Heart left ventricle (tissue), 16 donors: ENCODE measurements at regions not wholly inside any gene's neighbourhood (a gene's known extent, or its start where the extent isn't known, plus 50 kb on each side); places are given as distances from the start of the nearest gene placed in this dataset.

Experiments used
- ATAC-seq, 4 donors: fragments of 200-7000 bp; cut with Tn5 transposase; one replicate each; pipeline ENCODE4 v1.9.1; 2020 to 2022; ENCODE audit warnings: moderate library complexity in 4 of 4, mild to moderate bottlenecking in 3 of 4, moderate number of reproducible peaks in 1 of 4
- DNase-seq, 5 donors: peaks; one replicate each; pipeline ENCODE4 v3.0.0-alpha.2; 2020
- H3K27ac ChIP-seq, 12 donors: fragments of 200-600 bp; sonication (generic) in 4 of 12; one replicate each; pipeline versions ENCODE4 v1.5.0 to v1.8.0; 2016 to 2022; ENCODE audit warnings: mild to moderate bottlenecking in 2 of 12
- H3K27me3 ChIP-seq, 9 donors: fragments of 200-600 bp; sonication (generic) in 2 of 9; one replicate each; pipeline versions ENCODE4 v1.5.1 to v1.8.0; 2016 to 2022; ENCODE audit warnings: mild to moderate bottlenecking in 3 of 9
- H3K36me3 ChIP-seq, 9 donors: fragments of 200-600 bp; sonication (generic) in 2 of 9; one replicate each; pipeline versions ENCODE4 v1.5.0 to v1.8.0; 2018 to 2022; ENCODE audit warnings: mild to moderate bottlenecking in 2 of 9
- H3K4me1 ChIP-seq, 12 donors: fragments of 200-600 bp; sonication (generic) in 4 of 12; one replicate each; pipeline versions ENCODE4 v1.5.0 to v1.8.0; 2016 to 2022; ENCODE audit warnings: mild to moderate bottlenecking in 3 of 12
- H3K4me3 ChIP-seq, 12 donors: fragments of 200-600 bp; sonication (generic) in 4 of 12; one replicate each; pipeline versions ENCODE4 v1.5.0 to v1.8.0; 2017 to 2022; ENCODE audit warnings: mild to moderate bottlenecking in 9 of 12, moderate library complexity in 4 of 12
- H3K9me3 ChIP-seq, 12 donors: fragments of 200-600 bp; sonication (generic) in 4 of 12; one replicate each; pipeline versions ENCODE4 v1.5.0 to v1.8.0; 2016 to 2022; ENCODE audit warnings: mild to moderate bottlenecking in 1 of 12
- CTCF ChIP-seq, 12 donors: fragments of 200-600 bp; sonication (generic) in 4 of 12; IDR thresholded peaks; one replicate each; pipeline versions ENCODE4 v1.5.0 to v1.8.0; 2018 to 2022; ENCODE audit warnings: antibody characterized with exemption in 12 of 12, mild to moderate bottlenecking in 5 of 12
- POLR2A ChIP-seq, 2 donors: fragments of 450-650 bp; IDR thresholded peaks; one replicate each; pipeline ENCODE4 v1.6.1; 2017; ENCODE audit warnings: antibody characterized with exemption in 2 of 2, mild to moderate bottlenecking in 2 of 2, moderate library complexity in 2 of 2
- WGBS, 4 donors: extraction: QIAGEN DNeasy Blood & Tissue Kit in 2 of 4; methylation state at CpG; one replicate each; pipeline versions ENCODE4 v1.1.5 to v1.1.7; 2013 to 2018; 5-methylcytosine and 5-hydroxymethylcytosine counted together
- intact Hi-C, 10 donors: fragments of 100-400 bp; cut with DNase I; formaldehyde crosslinking; loops; one replicate each; pipeline versions ENCODE4 v1.11.1 to v1.14.2; 2022
- donor health status: ischemic (EF 13 %, LVEDD 7.1; RV severe dilation, severe dysfunction).
- donor health status: healthy with polysubstance abuse.
- donor health status: DM: no; HTN: yes; CAD: no.
- donor health status: DM: no; HTN: no; CAD: no.
- donor health status: ischemic (EF 25% LVEDD 6.9; RV normal size, moderate dysfunction).
- donor health status: ischemic (EF 25% LVEDD 5.7; RV mildly dilated, moderate dysfunction).
- donor health status: healthy.
- donor health status: DM: yes; HTN: yes; CAD: no.
- donor health status: ischemic (EF 35%, LVEDD 5.7; RV mildly dilated, moderate dysfunction).
- donor health status: nonischemic (EF 11% LVEDD 7.7; RV severe dilation, severe dysfunction).
- donor health status: DM: yes; HTN: yes; CAD: no.
- donor health status: PGD.
- donor health status: ischemic (EF 29% LVEDD 5.4; RV normal size, mild dysfunction).
- donor health status: nonischemic (EF 23%, LVEDD 6.1; RV moderate dilation, normal function).

DNA sequence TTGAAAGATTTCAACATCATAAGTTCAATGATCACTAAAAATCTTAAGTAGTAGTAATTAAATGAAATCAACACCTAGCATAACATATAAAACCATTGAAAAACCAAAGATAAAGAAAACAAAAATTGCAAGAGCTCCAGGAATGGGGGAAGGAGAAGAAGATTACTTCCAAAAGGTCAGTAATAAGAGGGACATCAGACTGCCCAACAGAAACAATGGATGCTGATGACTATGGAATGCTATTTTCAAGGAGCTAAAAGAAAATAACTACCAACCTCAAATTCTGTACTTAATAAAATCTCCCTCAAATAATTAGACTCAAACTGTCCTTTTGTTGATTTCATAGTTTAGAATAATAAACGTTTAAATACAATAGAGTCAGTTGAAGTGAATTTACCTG, 314.5 kb upstream of the LMO3 start:
- no peak for ATAC-seq
- DNase-seq: no peak
- H3K4me1 ChIP-seq: no peaks in the 10 kb centered on the region
- H3K9me3 ChIP-seq: peaks cover 0 to 39% (median 12%) of the 10 kb centered on the region in 12 donors
- WGBS, 4 donors: 59 to 76% (median 69%) methylated on average over 1 of the region's 1 CpG
- no peak overlapping the region for H3K27ac ChIP-seq
- TF ChIP-seq CTCF (IDR thresholded peaks at IDR 0.05): no peak
- no peak for TF ChIP-seq POLR2A (IDR thresholded peaks at IDR 0.05)
- no peak overlapping the region for H3K4me3 ChIP-seq
- H3K36me3 ChIP-seq: no peaks in the 10 kb centered on the region
- intact Hi-C loops: no loop called here
- H3K27me3 ChIP-seq: no peaks in the 10 kb centered on the region

DNA sequence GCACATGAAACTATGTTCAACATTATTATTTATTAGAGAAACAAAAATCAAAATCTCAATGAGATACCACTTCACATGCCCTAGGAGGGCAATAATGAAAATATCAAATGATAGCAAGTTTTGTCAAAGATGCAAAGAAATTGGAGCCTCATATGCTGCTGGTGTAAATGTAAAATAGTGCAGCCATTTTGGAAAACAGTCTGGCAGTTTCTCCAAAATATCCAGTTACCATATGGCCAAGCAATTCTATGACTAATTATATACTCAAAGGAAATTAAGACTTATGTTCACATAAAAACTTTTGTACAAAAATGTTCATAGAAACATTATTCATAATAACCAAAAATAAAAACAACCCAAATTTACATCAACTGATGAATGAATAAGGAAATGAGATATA, 313.6 kb upstream of the LMO3 start:
- no peaks in the 10 kb centered on the region for H3K36me3 ChIP-seq
- no peaks in the 10 kb centered on the region for H3K27me3 ChIP-seq
- DNase-seq (no peak), ATAC-seq (no peak)
- no peaks in the 10 kb centered on the region for H3K4me1 ChIP-seq
- H3K27ac ChIP-seq: no peak overlapping the region
- intact Hi-C loops: no loop called here
- TF ChIP-seq POLR2A (IDR thresholded peaks at IDR 0.05) (no peak), CTCF (IDR thresholded peaks at IDR 0.05) (no peak)
- H3K9me3 ChIP-seq: peaks cover 0 to 33% (median 12%) of the 10 kb centered on the region in 12 donors
- H3K4me3 ChIP-seq: no peak overlapping the region

DNA sequence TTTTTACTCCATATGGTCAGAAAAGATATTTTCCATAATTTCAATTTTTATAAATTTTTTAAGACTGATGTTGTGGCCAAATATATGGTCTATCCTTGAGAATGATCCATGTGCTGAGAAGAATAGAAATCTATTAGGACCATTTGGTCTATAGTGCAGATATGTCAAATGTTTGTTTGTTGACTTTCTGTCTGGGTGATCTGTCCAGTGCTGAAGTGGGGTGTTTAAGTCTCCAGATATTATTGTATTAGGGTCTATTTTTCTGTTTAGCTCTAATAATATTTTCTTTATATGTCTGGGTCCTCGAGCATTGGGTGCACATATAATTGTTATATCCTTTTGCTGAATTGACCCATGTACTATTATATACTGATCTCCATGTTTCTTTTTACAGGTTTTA, 308.9 kb upstream of the LMO3 start:
- H3K4me3 ChIP-seq: no peak overlapping the region
- H3K4me1 ChIP-seq: no peaks in the 10 kb centered on the region
- no peaks in the 10 kb centered on the region for H3K36me3 ChIP-seq
- intact Hi-C loops: no loop called here
- DNase-seq: no peak
- H3K9me3 ChIP-seq: peaks cover 0 to 23% (median 2%) of the 10 kb centered on the region in 12 donors
- WGBS, 4 donors: 38 to 47% (median 42%) methylated on average over 1 of the region's 1 CpG
- H3K27me3 ChIP-seq: no peaks in the 10 kb centered on the region
- no peak for TF ChIP-seq POLR2A (IDR thresholded peaks at IDR 0.05)
- no peak for TF ChIP-seq CTCF (IDR thresholded peaks at IDR 0.05)
- no peak for ATAC-seq
- H3K27ac ChIP-seq: no peak overlapping the region

GRCh38 chr12:16913832-16914490, 308.0 kb upstream of the LMO3 start:
- H3K9me3 ChIP-seq: peaks cover 0 to 19% (median 0%) of the 10 kb centered on the region in 12 donors
- no peak overlapping the region for H3K4me3 ChIP-seq
- no peak for TF ChIP-seq POLR2A (IDR thresholded peaks at IDR 0.05)
- TF ChIP-seq CTCF (IDR thresholded peaks at IDR 0.05): no peak
- ATAC-seq (no peak), DNase-seq (no peak)
- H3K27ac ChIP-seq: no peak overlapping the region
- 12 to 26% (median 21%) methylated on average over 1 of the region's 1 CpG for WGBS, 4 donors
- H3K4me1 ChIP-seq: no peaks in the 10 kb centered on the region
- intact Hi-C loops: no loop called here
- no peaks in the 10 kb centered on the region for H3K36me3 ChIP-seq
- H3K27me3 ChIP-seq: no peaks in the 10 kb centered on the region
